Activated CD4-positive, alpha-beta T cell treated with anti-CD3 and anti-CD28 coated beads, Interleukin-2, amount 50 U/mL, for 16 hours (primary cell): ENCODE measurements at regions not wholly inside any gene's neighbourhood (a gene's known extent, or its start where the extent isn't known, plus 50 kb on each side); places are given as distances from the start of the nearest gene placed in this dataset.

Source experiments
- DNase-seq: peaks from one replicate; pipeline ENCODE4 v3.0.0-alpha.2; 2020

DNA sequence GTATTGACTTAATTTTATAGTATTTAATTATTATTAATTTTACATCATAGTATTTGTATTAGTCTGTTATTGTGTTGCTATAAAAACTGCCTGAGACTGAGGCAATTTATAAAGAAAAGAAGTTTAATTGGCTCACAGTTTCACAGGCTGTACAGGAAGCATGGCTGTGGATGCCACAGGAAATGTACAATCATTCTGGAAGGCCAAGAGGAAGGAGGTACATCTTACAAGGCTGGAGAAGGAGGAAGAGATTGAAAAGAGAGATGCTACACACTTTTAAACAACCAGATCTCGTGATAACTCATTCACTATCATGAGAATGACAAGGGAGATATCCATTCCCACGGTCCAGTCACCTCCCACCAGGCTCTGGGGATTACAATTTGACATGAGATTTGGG lies 2019.4 kb upstream of the PIK3C3 start:
- no peak for DNase-seq

DNA sequence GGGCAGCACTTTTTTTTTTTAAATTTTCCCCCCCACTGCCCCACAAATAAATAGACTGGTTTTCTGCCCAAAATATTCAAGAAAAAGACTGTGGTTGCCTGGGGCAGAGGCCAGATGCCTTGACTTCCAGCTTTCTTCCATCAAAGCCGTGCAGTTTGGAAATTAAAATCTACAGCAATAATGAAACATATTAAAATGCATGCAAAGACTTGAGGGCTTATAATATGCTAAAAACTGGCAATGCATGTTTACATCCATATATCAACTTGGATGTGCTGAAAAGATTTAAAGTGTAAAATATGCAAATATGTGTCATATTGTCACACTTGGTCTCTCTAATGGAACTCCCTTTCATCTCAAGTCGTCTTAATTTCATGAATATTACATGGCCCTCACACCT lies 2036.2 kb upstream of the PIK3C3 start:
- DNase-seq = no peak

DNA sequence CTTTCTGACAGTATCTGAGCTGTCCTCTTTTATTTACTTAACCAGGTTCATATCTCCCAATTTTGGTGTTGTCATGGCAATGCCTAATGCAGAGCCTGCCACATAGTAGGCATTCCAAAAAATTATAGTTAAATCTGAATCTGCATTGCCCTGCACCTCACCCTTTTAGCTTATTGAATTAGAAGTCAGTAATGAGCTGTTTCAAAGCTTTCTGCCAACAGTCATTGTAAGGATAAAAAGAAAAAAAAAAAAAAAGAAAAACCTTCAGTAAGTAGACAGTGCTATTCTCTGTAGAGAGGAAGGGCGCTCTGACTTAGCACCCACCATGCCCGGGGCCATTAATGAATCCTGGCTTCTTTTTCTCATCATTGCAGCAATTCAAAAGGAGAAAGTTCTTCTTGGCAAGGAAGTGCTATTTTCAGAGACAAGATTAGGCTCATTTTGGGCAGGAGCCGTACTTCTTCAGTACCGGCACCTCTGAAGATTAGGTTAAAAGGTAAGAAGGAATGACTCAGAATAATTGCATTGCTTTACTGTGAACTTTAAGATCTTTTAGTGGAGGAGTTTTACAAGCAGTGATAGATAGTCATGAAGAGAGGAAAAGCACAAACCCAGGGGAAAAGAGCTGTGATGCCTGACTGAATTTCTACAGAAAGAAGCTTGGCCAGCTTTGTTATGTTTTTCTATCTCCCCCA lies 2041.2 kb upstream of the PIK3C3 start:
- no peak for DNase-seq

DNA sequence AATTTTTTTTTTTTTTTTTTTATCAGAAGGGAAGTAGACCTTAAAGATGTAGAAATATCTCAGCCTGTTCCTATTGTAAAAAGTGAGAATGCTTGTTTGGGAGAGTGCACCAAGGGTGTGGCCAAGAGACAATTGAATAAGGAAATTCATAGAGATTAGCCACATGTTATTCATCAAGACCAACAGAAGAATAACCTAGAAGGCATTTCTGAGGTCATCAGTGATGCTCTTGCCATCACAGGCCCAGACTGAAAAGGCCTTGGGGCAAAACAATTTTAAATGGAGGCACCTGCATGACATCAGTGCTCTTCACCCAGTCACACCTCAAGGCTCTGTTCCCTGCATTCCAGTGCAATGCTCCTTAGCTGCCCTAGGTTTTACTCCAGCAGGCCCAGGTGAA lies 2043.3 kb upstream of the PIK3C3 start:
- DNase-seq = no peak

DNA sequence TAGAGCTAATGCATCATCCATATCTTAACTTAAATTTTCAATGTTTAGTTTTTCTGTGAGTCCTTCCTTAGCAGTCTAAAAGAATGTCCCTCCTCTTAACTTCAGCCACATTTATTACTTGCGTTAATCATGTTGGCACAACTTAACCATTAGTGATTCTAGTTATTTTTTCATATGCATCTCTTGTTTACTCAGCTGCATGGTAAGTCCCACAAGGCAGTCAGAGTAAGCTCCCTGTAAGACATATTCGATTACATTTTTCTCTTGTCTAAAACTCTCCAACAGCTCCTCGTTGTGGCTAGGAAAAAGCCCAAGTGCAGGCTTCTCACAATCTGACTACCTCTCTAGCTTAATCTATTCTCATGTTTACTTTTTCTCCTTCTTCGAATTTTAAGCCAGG lies 2045.3 kb upstream of the PIK3C3 start:
- no peak for DNase-seq

DNA sequence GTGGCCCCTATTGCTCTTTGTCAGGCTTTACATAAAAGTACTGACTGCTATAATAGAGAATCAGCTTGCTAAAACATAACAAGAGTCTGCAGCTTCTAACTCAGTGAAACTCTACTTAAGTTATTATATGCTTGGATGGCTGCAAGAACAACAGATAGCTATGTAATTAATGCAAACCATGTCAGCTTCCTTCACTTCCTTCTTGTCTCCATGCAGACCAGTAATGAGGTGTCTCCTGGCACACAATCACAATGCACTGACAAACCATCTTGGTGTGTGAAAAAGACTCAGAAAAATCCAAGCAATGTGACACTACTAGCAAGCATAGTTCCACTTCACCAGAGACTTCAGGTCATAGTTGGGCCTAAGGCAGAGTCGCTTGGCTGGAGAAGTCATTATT lies 2068.9 kb upstream of the PIK3C3 start:
- DNase-seq = no peak

DNA sequence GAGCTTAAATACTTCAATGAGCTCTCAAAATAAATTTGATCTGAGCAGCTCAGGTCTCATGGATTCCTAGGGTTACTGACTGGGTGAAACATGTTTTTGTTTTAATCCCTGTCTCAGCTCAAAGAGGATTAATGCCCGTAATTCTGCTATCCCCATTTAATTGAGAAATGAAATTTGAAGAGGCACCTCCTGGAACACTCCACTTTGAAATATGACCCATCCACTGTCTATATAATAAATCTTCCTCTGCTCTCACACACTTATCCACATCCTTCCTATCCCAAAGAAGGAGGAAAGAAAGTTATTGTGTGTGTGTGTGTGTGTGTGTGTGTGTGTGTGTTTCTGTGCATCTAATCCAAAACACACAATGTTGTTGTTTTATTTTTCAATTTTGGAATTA lies 2082.4 kb upstream of the PIK3C3 start:
- DNase-seq = no peak

DNA sequence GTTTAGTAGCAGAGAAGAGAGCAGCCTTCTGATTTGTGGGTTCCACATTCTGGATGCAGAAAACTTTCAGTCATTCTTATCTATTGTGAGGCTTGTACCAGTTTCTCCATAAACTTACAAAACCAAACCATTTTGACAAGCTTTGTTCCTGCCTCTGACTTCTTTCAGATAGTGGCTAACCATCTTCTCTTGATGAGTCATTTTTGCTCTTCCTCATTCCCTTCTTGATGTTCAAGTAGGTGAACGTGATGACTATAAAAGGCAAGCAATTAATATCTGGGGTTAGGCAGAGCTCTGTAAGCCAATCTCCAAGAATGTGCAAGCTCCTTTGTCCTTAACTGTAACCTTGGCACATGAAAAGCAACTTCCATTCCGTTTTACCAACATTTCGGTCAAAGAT lies 2083.1 kb upstream of the PIK3C3 start:
- peak; percentile 0 for DNase-seq

DNA sequence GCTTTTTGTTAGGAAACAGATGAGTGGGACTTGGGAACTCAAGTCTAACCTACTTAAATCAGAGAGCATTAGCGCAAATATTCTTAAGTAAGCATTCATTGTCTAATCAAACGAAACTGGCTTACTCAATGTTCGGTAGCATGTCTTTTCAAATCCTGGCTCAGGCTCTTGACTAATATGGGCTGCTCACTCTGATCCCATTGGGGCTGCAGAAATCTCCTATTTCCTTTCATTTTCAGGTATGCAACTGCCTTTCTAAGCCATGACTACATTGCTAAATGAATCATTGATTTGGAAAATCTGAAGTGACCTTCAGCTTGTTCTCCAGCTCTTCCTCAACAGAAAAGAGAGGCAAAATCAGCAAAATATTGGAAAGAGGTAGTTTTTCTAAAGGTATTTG lies 2084.4 kb upstream of the PIK3C3 start:
- no peak for DNase-seq

DNA sequence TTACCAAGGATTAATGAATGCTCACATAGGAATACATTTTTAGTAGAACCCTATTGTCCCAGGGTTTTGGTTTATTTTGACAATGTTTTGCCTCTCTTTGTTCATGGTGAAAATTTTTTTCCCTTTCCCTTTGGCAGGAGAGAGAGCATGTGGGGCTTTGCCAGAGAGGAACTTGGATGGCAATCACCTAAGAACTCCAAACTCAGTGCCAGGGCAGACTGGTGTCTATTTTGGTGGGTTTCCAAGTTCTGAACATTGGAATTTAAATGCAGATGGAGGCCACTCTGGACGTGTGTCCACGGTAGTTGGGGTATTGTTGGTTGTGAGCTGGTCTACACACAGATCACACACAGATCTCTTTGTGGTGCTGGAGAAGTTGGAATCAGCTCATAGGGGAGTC lies 2091.1 kb upstream of the PIK3C3 start:
- DNase-seq = no peak

DNA sequence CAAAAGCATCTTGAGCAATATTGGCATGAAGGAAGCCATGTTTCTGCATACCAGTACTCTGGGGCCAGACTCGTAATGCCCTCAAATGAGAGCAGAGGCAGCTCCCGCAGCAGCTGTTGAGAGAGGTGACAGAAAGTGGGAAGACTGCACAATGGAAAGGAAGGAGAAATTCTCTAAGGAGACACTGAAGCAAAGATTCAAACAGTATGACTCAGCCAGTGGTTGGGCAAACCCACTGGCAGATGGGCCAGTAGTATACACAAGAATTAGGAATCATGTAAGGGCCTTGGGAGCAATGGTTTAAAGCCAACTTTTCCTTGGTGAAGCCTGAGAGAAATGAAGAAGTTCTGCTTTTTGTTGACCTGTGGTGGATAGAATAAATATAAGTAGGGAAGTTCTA lies 2092.7 kb upstream of the PIK3C3 start:
- DNase-seq = no peak

DNA sequence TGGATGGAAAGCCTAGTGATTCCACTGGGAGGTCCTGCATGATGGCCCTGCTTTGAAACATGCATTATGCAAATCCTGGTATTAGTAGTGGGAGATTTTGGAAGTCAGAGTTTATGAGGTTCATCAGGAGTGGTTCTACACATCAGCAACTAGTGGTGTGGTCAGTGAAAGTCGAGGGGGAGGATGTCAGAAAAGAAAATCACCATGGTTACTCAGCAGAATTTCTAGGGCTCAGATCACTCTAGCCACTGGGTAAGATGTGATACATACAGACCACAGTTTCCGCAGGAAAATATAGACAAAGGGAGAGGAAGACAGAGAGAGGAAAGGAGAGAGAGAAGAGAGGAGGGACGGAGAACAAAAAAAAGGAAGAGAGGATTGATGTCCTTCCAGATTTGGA lies 2100.7 kb upstream of the PIK3C3 start:
- no peak for DNase-seq

DNA sequence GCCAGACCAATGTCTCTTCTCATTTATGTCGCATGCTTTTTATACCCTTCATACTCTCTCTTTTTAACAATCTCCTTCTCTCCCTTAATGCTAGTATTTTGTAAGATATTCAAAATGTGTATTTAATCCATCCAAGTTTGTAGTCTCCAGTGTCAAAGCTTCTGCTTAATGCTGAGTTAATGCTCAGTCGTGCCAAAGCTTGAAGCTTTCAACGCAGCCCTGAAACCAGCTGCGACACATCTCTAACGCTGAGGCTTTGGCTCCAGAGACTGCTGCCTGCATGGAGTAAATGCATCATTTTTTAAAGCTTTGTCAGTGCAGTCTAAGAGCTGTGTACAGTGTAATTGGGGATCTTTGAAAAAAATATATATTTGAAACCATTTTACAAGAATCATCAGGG lies 2108.8 kb upstream of the PIK3C3 start:
- DNase-seq = no peak

DNA sequence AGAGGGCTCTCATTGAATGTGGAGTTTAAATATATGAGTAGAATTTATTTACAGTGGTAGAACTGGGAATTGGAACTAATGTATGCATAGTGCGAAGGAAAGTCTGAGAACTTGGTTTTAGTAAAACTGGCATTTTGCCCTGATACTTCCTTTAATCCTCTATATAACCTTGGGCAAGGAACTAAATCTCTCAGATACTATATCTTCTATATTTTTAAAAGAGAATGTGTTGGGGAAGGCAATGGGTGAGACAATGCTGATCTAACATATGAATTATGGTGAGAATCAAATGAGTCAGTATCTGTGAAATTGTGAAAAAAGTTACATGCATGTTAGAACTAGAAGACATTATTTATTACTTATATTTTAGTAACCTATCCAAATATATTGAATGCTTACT lies 2109.4 kb upstream of the PIK3C3 start:
- no peak for DNase-seq

DNA sequence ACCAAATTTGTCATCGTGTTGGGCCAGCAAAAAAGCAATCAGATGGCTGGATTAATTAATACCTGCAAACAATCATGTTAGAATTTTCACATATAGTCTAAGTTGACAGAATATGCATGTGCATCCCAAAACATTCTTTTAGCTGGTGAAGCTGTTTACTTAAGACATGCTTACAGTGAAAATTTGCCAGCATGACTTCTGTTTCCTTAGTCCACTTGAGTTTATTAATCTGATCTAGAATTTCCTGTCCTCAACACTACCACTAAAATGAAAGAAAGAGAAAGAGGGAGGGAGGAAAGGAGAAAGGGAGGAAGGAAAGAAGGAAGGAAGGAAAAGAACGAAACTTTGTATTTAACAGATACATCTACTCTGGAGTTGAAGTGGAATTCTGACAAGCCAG lies 2109.9 kb upstream of the PIK3C3 start:
- DNase-seq = no peak

DNA sequence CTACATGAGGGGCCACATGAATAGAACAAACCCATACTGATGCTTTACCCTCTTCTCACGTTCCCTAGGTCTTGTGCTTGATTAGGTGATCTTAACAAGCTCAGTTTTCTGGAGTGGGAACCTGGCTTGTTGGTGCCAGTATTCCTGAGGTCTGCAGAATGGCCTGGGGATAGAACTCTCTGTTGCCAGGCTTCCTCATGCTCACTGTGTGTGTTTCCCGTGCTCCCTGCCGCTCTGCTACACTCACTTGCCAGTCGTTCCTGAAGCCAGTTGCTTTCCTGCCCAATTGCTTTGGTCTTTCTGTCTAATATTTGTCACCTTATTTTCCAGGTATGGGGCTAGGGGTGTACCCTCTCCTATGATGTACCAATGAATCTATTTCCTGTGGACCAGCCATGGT lies 2111.5 kb upstream of the PIK3C3 start:
- DNase-seq = no peak

DNA sequence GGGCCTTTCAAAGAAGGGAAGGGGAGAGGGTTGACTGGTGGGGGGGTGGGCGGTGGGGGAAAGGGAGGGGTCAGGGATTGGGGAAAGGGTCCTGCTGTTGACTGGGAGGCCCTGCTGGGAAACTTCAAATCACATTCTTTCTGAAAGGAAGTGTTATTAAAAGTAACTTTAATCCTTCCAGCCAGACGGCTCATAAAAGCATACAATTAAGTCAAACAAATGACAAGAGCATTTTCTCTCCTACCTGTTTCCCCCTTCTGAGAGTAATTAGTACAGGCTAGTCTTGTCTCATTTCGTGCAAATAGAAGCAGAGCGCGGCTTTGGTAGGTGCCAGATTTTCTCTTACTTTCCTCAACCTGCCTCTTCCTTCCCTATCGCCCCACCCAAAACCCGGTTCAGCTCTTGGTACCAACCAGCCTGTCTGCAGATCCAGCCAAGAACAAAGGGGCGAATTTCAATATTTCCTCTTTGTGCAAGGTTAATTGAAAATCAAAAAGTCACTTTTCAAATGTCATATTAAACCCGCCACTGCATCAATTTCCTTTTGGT lies 2112.6 kb upstream of the PIK3C3 start:
- DNase-seq = no peak

DNA sequence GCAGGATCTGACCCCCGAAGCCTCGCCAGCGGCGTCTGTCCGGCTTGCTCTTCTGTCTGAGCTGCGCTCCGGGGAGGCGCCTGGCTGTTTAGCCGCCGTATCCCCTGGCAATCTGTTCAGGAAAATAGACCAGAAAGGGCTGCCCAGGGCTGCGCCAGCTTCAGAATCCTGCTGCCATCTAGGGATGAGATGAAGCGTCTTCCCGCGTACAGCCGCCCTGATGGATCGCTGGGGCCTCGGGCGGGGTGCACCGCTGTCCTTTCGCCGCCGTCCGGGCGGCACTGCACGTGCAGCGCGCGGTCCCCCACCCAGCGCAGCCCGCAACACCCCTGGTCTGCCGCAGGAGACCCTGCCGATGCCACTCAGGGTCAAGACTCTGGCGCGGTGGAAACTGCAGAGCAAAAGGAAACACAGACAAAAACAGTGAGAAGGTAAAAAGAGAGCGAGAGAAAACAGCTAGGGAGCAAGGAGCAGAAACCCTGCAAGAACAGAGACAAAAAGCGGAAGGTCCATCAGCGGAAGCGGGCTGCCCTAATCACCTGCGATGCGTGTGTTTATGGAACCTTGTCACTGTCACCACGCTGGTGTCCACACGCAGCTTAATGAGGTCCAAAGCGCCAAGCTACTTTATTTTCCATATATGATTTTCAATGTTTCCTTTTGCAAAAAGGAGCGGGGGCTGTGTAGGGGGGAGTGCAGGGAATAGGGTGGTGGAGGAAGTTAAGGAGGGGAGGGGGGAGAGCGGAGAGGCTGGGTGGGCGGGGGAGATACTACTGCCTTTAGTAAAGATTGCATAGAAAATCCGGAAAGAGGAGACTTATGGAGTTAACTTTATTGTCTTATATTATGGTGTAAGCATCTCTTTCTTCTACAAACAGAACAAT lies 2113.3 kb upstream of the PIK3C3 start:
- no peak for DNase-seq

DNA sequence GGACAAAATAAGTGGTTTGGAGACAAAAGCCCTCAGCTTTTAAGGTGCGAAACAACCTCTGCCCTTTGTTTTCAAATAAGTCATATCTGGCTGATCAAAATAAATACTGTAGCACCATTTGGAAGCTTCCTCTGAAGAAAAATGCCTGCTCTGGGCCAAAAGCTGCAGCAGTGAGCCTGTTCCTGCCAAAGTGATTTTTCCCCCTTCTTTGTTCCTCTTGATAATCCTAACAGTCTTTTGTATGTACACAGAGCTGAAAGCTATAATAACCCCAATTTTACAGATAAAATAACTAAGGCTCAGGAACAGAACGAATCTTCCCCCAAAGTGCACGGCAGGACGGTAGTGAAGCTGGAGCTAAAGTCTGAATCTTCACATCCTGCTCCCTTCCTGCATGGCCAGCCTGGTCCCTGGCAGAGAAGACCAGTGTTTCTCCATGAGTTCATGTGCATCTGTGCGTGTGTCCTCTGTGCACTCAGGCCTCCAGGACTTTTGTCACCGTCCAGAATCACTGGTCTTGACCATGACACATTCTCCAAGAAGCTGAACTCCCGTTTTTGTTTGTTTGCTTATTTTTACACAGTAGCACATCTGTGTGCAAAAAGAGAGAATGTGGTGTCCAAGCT lies 2114.1 kb upstream of the PIK3C3 start:
- DNase-seq = no peak

DNA sequence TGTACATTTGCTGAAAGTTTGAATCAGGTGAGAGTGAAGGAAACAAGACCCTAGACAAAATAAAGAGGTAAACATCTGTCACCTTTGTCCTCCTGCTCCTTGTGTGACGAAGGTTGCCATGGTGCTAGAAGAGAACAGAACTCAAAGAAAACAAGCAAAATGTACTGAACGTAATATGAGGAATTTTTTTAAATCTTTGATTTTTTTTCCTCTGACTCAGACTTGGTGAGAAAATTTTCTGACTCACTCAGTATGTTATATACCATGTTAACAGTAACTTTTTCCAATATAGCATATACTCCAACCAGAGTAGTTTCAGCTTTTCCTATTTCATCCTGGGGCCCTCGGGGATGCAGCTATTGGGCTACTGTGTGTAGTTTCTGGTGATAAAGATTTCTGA lies 2114.6 kb upstream of the PIK3C3 start:
- no peak for DNase-seq

DNA sequence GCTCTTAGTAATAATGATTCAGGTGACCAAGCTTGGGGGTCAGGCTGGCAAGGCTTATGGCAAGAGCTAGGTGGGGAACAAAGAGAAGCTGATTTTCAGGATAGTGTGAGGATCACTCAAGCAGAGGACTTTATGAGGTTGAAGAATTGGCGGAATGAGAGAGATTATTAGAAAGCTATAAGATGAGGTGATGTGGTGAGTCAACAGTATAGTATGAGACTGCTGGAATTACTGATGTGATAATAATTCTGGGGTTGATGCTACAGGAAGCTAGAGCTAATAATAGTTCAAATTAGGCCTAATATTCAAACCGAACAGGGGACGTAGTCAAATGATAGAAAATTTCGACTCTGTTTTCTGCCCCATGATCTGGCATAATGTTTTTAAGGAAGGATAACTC lies 2115.3 kb upstream of the PIK3C3 start:
- DNase-seq = no peak

DNA sequence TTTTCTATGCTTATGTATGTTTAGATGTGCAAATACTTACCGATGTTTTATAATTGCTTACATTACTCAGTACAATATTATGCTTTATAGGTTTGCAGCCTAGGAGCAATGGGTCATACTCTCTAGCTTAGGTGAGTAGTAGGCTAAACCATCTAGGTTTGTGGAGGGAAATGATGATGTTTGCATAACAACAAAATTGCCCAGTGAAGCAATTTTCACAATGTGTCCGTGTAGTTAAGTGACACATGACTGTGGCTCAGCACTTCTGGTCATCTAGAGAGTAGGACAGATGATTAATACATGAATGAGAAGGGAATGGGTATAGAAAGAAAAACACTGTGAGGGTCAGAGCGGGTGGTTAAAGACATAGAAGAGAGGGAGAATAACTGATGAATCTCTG lies 2116.2 kb upstream of the PIK3C3 start:
- no peak for DNase-seq

DNA sequence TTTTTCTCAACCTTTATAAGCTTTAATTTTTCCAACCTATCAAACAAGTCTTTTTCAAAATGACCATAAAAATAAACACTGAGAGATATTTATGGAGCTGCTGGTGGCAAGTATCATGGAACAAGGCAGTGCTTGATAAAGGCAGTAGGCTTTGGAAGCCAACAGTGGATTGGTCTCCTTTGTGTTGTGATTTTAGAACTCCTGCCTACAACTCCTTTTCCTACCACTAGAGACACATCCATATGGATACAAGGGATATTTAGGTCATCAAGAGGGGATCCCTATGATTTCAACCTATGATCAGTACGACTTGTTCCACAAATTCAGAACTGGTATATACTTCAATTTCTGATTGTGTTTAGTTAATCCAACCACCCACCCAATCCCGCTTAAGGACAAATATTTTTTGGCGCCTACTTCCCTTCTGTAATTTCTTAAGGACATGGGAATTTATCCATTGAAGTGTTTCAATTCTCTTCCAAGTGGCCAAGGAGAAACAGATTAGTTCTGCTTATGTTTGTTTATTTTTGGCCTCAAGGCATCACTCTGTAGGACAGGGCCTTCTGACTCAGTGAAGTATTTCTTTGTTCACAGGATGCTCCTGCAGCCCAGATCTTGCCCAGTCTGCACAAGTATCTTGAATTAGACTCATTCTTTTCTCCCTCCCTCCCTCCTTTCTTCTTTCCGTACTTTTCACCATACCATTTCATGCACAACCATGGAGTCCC lies 2119.6 kb upstream of the PIK3C3 start:
- DNase-seq = no peak
